NCI-H1417 (cell line): ENCODE measurements at regions not wholly inside any gene's neighbourhood (a gene's known extent, or its start where the extent isn't known, plus 50 kb on each side); places are given as distances from the start of the nearest gene placed in this dataset.
"Not testable (repeated sequence)": the region's sequence is repeated elsewhere in the genome, so short reads cannot be mapped to it uniquely, and the experiment has no call there.

Experiments
- DNase-seq, 3 experiments: peaks; one replicate each; lab custom pipeline; 2025; lab: John Stamatoyannopoulos, UW

- DNase-seq = no peak
These were observed 196.9 kb upstream of the CNTNAP2 start for GRCh38 chr7:145919712-145920111.

- DNase-seq = no peak
These were observed 199.8 kb upstream of the CNTNAP2 start for GRCh38 chr7:145916776-145917175.

GRCh38 chr7:145915679-145916078 is 200.9 kb upstream of the CNTNAP2 start:
- DNase-seq = no peak

GRCh38 chr7:145909991-145910513 is 206.5 kb upstream of the CNTNAP2 start:
- no peak for DNase-seq

- no peak for DNase-seq
These were observed 212.9 kb upstream of the CNTNAP2 start for GRCh38 chr7:145903658-145904057.

GRCh38 chr7:145902123-145902522 is 214.5 kb upstream of the CNTNAP2 start:
- DNase-seq = no peak

- no peak for DNase-seq
These were observed 216.7 kb upstream of the CNTNAP2 start for GRCh38 chr7:145899938-145900337.

- DNase-seq = no peak
These were observed 222.6 kb upstream of the CNTNAP2 start for GRCh38 chr7:145893925-145894535.

GRCh38 chr7:145884716-145885514 is 231.7 kb upstream of the CNTNAP2 start:
- DNase-seq = peak in 2 of 3 experiments; percentile 23 to 86

GRCh38 chr7:145876376-145876775 is 240.2 kb upstream of the CNTNAP2 start:
- no peak for DNase-seq

- DNase-seq = no peak
These were observed 241.3 kb upstream of the CNTNAP2 start for GRCh38 chr7:145875267-145875666.

GRCh38 chr7:145868935-145869334 is 247.7 kb upstream of the CNTNAP2 start:
- DNase-seq = no peak

- DNase-seq = no peak
These were observed 254.4 kb upstream of the CNTNAP2 start for GRCh38 chr7:145862212-145862611.

- DNase-seq = no peak
These were observed 255.8 kb upstream of the CNTNAP2 start for GRCh38 chr7:145860809-145861208.

- no peak for DNase-seq
These were observed 266.0 kb upstream of the CNTNAP2 start for GRCh38 chr7:145850636-145851035.

GRCh38 chr7:145848691-145849090 is 267.9 kb upstream of the CNTNAP2 start:
- DNase-seq = peak in 1 of 3 experiments; percentile 58

- no peak for DNase-seq
These were observed 271.3 kb upstream of the CNTNAP2 start for GRCh38 chr7:145845345-145845744.

- DNase-seq = no peak
These were observed 276.8 kb upstream of the CNTNAP2 start for GRCh38 chr7:145839814-145840213.

- DNase-seq = no peak
These were observed 284.9 kb upstream of the CNTNAP2 start for GRCh38 chr7:145831616-145832206.

- DNase-seq = no peak
These were observed 298.9 kb upstream of the CNTNAP2 start for GRCh38 chr7:145817687-145818086.

- DNase-seq = no peak
These were observed 304.4 kb upstream of the CNTNAP2 start for GRCh38 chr7:145812218-145812617.

GRCh38 chr7:145805496-145805895 is 311.1 kb upstream of the CNTNAP2 start:
- DNase-seq = not testable (repeated sequence)

GRCh38 chr7:145797507-145797906 is 319.1 kb upstream of the CNTNAP2 start:
- no peak for DNase-seq
